GM12878 (cell line): ENCODE measurements at regions not wholly inside any gene's neighbourhood (a gene's known extent, or its start where the extent isn't known, plus 50 kb on each side); places are given as distances from the start of the nearest gene placed in this dataset.

Experiments used
- ATAC-seq: fragments of 200-7000 bp; cut with Tn5 transposase; 3 replicates; pipeline ENCODE4 v1.9.1; 2020; ENCODE audit warnings: mild to moderate bottlenecking, moderate library complexity
- BruUV-seq: library from RNA; stranded (reverse); fragments of 400-500 nt; replicated peaks from 2 replicates; lab custom pipeline; 2021; lab: Mats Ljungman, UMichigan
- CTCF ChIA-PET: fragments of 300-600 bp; sonication (Branson Sonifier 250); formaldehyde crosslinking; extraction: SDS; loops from one replicate; lab custom pipeline; 2021; ENCODE audit warnings: inconsistent platforms; lab: Yijun Ruan, JAX
- POLR2A ChIA-PET: fragments of 350-600 bp; formaldehyde crosslinking; extraction: SDS; loops from one replicate; lab custom pipeline; 2021; ENCODE audit warnings: inconsistent platforms; lab: Charles Lee
- RAD21 ChIA-PET: fragments of 300-600 bp; sonication (Branson Sonifier 250); formaldehyde crosslinking; loops from one replicate; lab custom pipeline; 2023; ENCODE audit warnings: antibody characterized with exemption; ENCODE audit not compliant: unreplicated experiment; lab: Charles Lee
- SMC1A ChIA-PET: fragments of 300-600 bp; sonication (Branson Sonifier 250); formaldehyde crosslinking; loops from one replicate; lab custom pipeline; 2023; ENCODE audit not compliant: unreplicated experiment, uncharacterized antibody; lab: Charles Lee
- DNase-seq: peaks from one replicate; pipeline ENCODE4 v3.0.0-alpha.2; 2011; ENCODE audit warnings: low read depth, low spot score
- FAIRE-seq: peaks from 3 replicates; lab custom pipeline; 2011; peaks lifted over from hg19 to GRCh38; lab: Jason Lieb, UNC
- H2AFZ ChIP-seq: 2 replicates; pipeline ENCODE4 v1.6.0; 2011; ENCODE audit warnings: low read depth, low read length, control low read depth; ENCODE audit not compliant: control insufficient read depth
- H3K27ac ChIP-seq: 2 replicates; pipeline ENCODE4 v1.5.1; 2011; ENCODE audit warnings: control low read depth; ENCODE audit not compliant: control insufficient read depth, insufficient read depth
- H3K27me3 ChIP-seq, 2 experiments: replicated peaks in 1 of 2; 2 replicates each; pipeline versions ENCODE4 v1.6.0 to v1.6.1; 2011; ENCODE audit warnings: low read length in 1 of 2; ENCODE audit not compliant: control insufficient read depth in 2 of 2, insufficient read depth in 2 of 2
- H3K36me3 ChIP-seq, 2 experiments: 2 replicates each; pipeline ENCODE4 v1.5.1; 2011; ENCODE audit warnings: low read length in 1 of 2; ENCODE audit not compliant: control insufficient read depth in 2 of 2, insufficient read depth in 2 of 2
- H3K4me1 ChIP-seq: 2 replicates; pipeline ENCODE4 v1.6.1; 2011; ENCODE audit warnings: mild to moderate bottlenecking, low read length, moderate library complexity, mixed read lengths; ENCODE audit not compliant: control insufficient read depth, insufficient read depth
- H3K4me2 ChIP-seq: 2 replicates; pipeline ENCODE4 v1.6.0; 2011; ENCODE audit warnings: control low read depth; ENCODE audit not compliant: control insufficient read depth, insufficient read depth
- H3K4me3 ChIP-seq: fragments of 200-600 bp; sonication (generic); 2 replicates; pipeline ENCODE4 v1.5.1; 2016
- H3K79me2 ChIP-seq: 2 replicates; pipeline ENCODE4 v1.6.0; 2011; ENCODE audit warnings: low read length; ENCODE audit not compliant: control insufficient read depth, insufficient read depth
- H3K9ac ChIP-seq: 2 replicates; pipeline ENCODE4 v1.8.0; 2011; ENCODE audit warnings: low read length, control low read depth, mixed read lengths; ENCODE audit not compliant: control insufficient read depth, insufficient read depth
- H3K9me3 ChIP-seq: replicated peaks from 3 replicates; pipeline ENCODE4 v1.5.1; 2011; ENCODE audit warnings: mild to moderate bottlenecking, low read length; ENCODE audit not compliant: control insufficient read depth, insufficient read depth
- H4K20me1 ChIP-seq: 2 replicates; pipeline ENCODE4 v1.6.0; 2011; ENCODE audit not compliant: control insufficient read depth, insufficient read depth
- CREM ChIP-seq: IDR thresholded peaks from 2 replicates; pipeline ENCODE4 v1.6.1; 2014; ENCODE audit warnings: antibody characterized with exemption, low read depth
- FOS ChIP-seq: IDR thresholded peaks from 3 replicates; pipeline ENCODE4 v1.6.1; 2011; ENCODE audit warnings: borderline replicate concordance; ENCODE audit not compliant: insufficient read length; ENCODE audit errors: extremely low read depth
- HCFC1 ChIP-seq: fragments of 150-350 bp; IDR thresholded peaks from 2 replicates; pipeline ENCODE4 v1.6.1; 2014; ENCODE audit warnings: low read length
- HDAC2 ChIP-seq: fragments of 200-600 bp; sonication (generic); IDR thresholded peaks from 2 replicates; pipeline ENCODE4 v1.6.1; 2017
- IRF5 ChIP-seq: fragments of 450-650 bp; IDR thresholded peaks from 2 replicates; pipeline ENCODE4 v1.6.1; 2017; ENCODE audit warnings: borderline replicate concordance
- LARP7 ChIP-seq: fragments of 450-650 bp; IDR thresholded peaks from 2 replicates; pipeline ENCODE4 v1.6.1; 2017; ENCODE audit warnings: mild to moderate bottlenecking
- MEF2B ChIP-seq: fragments of 450-650 bp; IDR thresholded peaks from 2 replicates; pipeline ENCODE4 v1.6.1; 2018; ENCODE audit warnings: mild to moderate bottlenecking, moderate library complexity; ENCODE audit not compliant: partially characterized antibody, poor library complexity, severe bottlenecking
- RELA ChIP-seq: fragments of 450-650 bp; IDR thresholded peaks from 2 replicates; pipeline ENCODE4 v1.8.0; 2014; ENCODE audit warnings: borderline replicate concordance; ENCODE audit not compliant: partially characterized antibody
- RUNX3 ChIP-seq: IDR thresholded peaks from 2 replicates; pipeline ENCODE4 v1.6.1; 2012; ENCODE audit warnings: low read length, inconsistent platforms
- SMARCA5 ChIP-seq: fragments of 450-650 bp; IDR thresholded peaks from 2 replicates; pipeline ENCODE4 v1.6.1; 2017; ENCODE audit warnings: mild to moderate bottlenecking
- TBL1XR1 ChIP-seq: IDR thresholded peaks from 2 replicates; pipeline ENCODE4 v1.6.1; 2012; ENCODE audit warnings: low read depth, low read length, improper control_type of control experiment
- TCF12 ChIP-seq: IDR thresholded peaks from 2 replicates; pipeline ENCODE4 v1.6.1; 2011; ENCODE audit warnings: low read depth, mild to moderate bottlenecking, low read length
- ZNF217 ChIP-seq: fragments of 450-650 bp; IDR thresholded peaks from 2 replicates; pipeline ENCODE4 v1.6.1; 2017; ENCODE audit warnings: antibody characterized with exemption, mild to moderate bottlenecking
- ZNF384 ChIP-seq: IDR thresholded peaks from 2 replicates; pipeline ENCODE4 v1.6.1; 2012; ENCODE audit warnings: low read depth, mild to moderate bottlenecking, low read length, improper control_type of control experiment, borderline replicate concordance
- in situ Hi-C: fragments of 300-500 bp; cut with MboI; formaldehyde crosslinking; loops from 9 replicates; pipeline ENCODE4 v1.14.3; 2018; ENCODE audit warnings: mixed read lengths
- intact Hi-C: fragments of 100-400 bp; cut with micrococcal nuclease; formaldehyde crosslinking; loops from one replicate; pipeline ENCODE4 v1.14.2; 2022; ENCODE audit not compliant: unreplicated experiment
- TF ChIP-seq, protein P1 (sequence below): fragments of 450-650 bp; IDR thresholded peaks from 2 replicates; pipeline ENCODE4 v1.6.1; 2017; ENCODE audit warnings: low read depth, mild to moderate bottlenecking, moderate library complexity
- TF ChIP-seq, protein P2 (sequence below): IDR thresholded peaks from 2 replicates; pipeline ENCODE4 v1.6.1; 2012; ENCODE audit warnings: low read depth, low read length, improper control_type of control experiment

GRCh38 chr17:70976447-70976846 is 807.1 kb downstream of the KCNJ2 start:
- no peak for FAIRE-seq
- no peak overlapping the region for H3K4me3 ChIP-seq
- BruUV-seq = no TSS peak
- ATAC-seq = no peak
- no peak overlapping the region for H3K4me2 ChIP-seq
- no peak overlapping the region for H2AFZ ChIP-seq
- no peaks in the 10 kb centered on the region for H3K36me3 ChIP-seq
- SMC1A ChIA-PET = no interaction called here
- H3K79me2 ChIP-seq = no peaks in the 10 kb centered on the region
- H3K27ac ChIP-seq = no peak overlapping the region
- no peaks in the 10 kb centered on the region for H3K9me3 ChIP-seq
- POLR2A ChIA-PET = no interaction called here
- intact Hi-C loops = no loop called here
- no peaks in the 10 kb centered on the region for H3K27me3 ChIP-seq
- no peak overlapping the region for H3K9ac ChIP-seq
- RAD21 ChIA-PET = no interaction called here
- TF ChIP-seq ZNF217 (no peak), RUNX3 (no peak), ZNF384 (no peak), MEF2B (no peak), SMARCA5 (no peak), TCF12 (no peak), CREM (no peak), FOS (no peak), RELA (no peak), IRF5 (no peak), HCFC1 (no peak), HDAC2 (no peak), LARP7 (no peak), TBL1XR1 (no peak)
- TF ChIP-seq, protein P1, sequence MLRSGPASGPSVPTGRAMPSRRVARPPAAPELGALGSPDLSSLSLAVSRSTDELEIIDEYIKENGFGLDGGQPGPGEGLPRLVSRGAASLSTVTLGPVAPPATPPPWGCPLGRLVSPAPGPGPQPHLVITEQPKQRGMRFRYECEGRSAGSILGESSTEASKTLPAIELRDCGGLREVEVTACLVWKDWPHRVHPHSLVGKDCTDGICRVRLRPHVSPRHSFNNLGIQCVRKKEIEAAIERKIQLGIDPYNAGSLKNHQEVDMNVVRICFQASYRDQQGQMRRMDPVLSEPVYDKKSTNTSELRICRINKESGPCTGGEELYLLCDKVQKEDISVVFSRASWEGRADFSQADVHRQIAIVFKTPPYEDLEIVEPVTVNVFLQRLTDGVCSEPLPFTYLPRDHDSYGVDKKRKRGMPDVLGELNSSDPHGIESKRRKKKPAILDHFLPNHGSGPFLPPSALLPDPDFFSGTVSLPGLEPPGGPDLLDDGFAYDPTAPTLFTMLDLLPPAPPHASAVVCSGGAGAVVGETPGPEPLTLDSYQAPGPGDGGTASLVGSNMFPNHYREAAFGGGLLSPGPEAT = no peak
- TF ChIP-seq, protein P2, sequence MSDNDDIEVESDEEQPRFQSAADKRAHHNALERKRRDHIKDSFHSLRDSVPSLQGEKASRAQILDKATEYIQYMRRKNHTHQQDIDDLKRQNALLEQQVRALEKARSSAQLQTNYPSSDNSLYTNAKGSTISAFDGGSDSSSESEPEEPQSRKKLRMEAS = no peak
- in situ Hi-C loops = no loop called here
- no peaks in the 10 kb centered on the region for H3K4me1 ChIP-seq
- no peak for DNase-seq
- H4K20me1 ChIP-seq = no peaks in the 10 kb centered on the region
- CTCF ChIA-PET = no interaction called here
